ENCODE measurements at regions not wholly inside any gene's neighbourhood (a gene's known extent, or its start where the extent isn't known, plus 50 kb on each side); places are given as distances from the start of the nearest gene placed in this dataset.
A peak's percentile ranks its signal among the peaks of the same experiment; 100 is the strongest.

DNA sequence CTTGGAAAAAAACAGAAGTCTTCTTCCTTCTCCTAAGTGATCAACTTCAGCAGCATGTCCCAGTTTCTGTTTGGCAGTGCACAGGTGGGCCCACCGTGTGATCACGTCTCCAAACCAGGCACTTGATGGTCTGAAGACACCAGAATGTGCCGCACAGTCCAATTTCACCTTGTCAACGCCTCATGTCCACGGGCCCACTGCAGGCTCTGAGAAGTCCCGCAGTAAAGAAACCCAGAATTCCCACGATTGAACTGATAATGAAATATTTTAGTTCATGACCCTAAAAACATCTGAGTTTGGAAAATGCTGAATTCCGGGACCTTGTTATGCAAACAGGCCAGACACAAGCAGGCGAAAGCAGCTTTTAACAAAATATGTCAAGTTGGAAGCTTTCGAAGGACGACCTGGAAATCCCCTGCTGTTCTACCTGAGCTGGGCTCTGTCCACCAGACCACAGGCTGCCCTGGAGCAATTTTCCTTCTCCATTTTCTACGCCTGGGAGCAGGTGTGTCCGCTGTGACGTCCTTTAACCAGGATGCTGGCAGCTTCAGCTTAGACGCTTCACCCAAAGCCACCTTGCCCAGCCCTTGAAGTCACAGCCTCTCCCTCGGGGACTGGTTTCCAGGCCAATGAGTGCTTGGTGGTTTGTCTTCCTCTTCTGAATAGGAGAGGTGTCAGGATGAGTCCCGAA is 167.8 kb upstream of the IQSEC1 start:
- H4K91ac ChIP-seq (ENCODE audit: low read depth, low read length, poor library complexity) = no peak overlapping the region
- no peak overlapping the region for H3K27ac ChIP-seq (replicated peaks; ENCODE audit: low read length)
- H2BK120ac ChIP-seq (ENCODE audit: low read depth, low read length) = no peak overlapping the region
- no peak overlapping the region for H2BK12ac ChIP-seq (ENCODE audit: low read length)
- H2AFZ ChIP-seq (ENCODE audit: low read length) = no peak overlapping the region
- no peak overlapping the region for H3K9ac ChIP-seq (ENCODE audit: low read depth, low read length, poor library complexity)
- no peak overlapping the region for H2BK15ac ChIP-seq (ENCODE audit: low read length)
- no peaks in the 10 kb centered on the region for H3K9me3 ChIP-seq (replicated peaks in 1 of 2; ENCODE audit: control insufficient read depth in 2 of 2, insufficient read depth in 1 of 2, low read depth in 1 of 2, low read length in 2 of 2)
- no peak overlapping the region for H2AK5ac ChIP-seq (ENCODE audit: low read depth, low read length)
- no peak overlapping the region for H4K8ac ChIP-seq (ENCODE audit: low read depth, low read length)
- no CpG with 5 or more reads among the region's 17 CpGs for WGBS, 2 donors (ENCODE audit: extremely low coverage in 2 of 2, insufficient read length in 2 of 2, insufficient replicate concordance in 1 of 2)
- no peak for DNase-seq (ENCODE audit: low spot score)
- no peak overlapping the region for H2BK5ac ChIP-seq (ENCODE audit: low read length)
- H3K4me1 ChIP-seq (ENCODE audit: control insufficient read depth in 2 of 2, insufficient read depth in 1 of 2, low read depth in 1 of 2, low read length in 2 of 2) = peaks cover 8% of the 10 kb centered on the region in 2 donors
- no peak overlapping the region for H3K4ac ChIP-seq (ENCODE audit: low read length)
- no peaks in the 10 kb centered on the region for H3K27me3 ChIP-seq (ENCODE audit: control insufficient read depth in 3 of 3, insufficient read depth in 3 of 3, low read depth in 1 of 3, low read length in 3 of 3)
- H3K18ac ChIP-seq (ENCODE audit: low read length) = no peak overlapping the region
- no peaks in the 10 kb centered on the region for H3K36me3 ChIP-seq (replicated peaks in 1 of 2; ENCODE audit: control insufficient read depth in 2 of 2, insufficient read depth in 2 of 2, low read length in 2 of 2)
- no peak overlapping the region for H3K14ac ChIP-seq (ENCODE audit: low read length)
- no peak overlapping the region for H3K23ac ChIP-seq (ENCODE audit: low read depth, low read length, poor library complexity)
- H3K4me2 ChIP-seq (ENCODE audit: insufficient read depth, low read length, poor library complexity, severe bottlenecking) = no peak overlapping the region
- peaks cover 3% of the 10 kb centered on the region for H3K79me1 ChIP-seq (ENCODE audit: low read depth, low read length)
- no peak overlapping the region for H3K4me3 ChIP-seq (ENCODE audit: low read length in 2 of 2)

GRCh38 chr3:13239467-13239760 is 166.2 kb upstream of the IQSEC1 start:
- Histone ChIP-seq H3K4me1 (ENCODE audit: control insufficient read depth in 2 of 2, insufficient read depth in 1 of 2, low read depth in 1 of 2, low read length in 2 of 2) (peaks cover 8% of the 10 kb centered on the region in 2 donors), H3K27ac (replicated peaks; ENCODE audit: low read length) (no peak overlapping the region), H4K91ac (ENCODE audit: low read depth, low read length, poor library complexity) (peak overlapping the region; percentile 34), H3K4ac (ENCODE audit: low read length) (no peak overlapping the region), H2BK15ac (ENCODE audit: low read length) (no peak overlapping the region), H4K8ac (ENCODE audit: low read depth, low read length) (no peak overlapping the region), H2BK120ac (ENCODE audit: low read depth, low read length) (no peak overlapping the region), H2AK5ac (ENCODE audit: low read depth, low read length) (peak overlapping the region; percentile 73), H2AFZ (ENCODE audit: low read length) (no peak overlapping the region), H3K36me3 (replicated peaks in 1 of 2; ENCODE audit: control insufficient read depth in 2 of 2, insufficient read depth in 2 of 2, low read length in 2 of 2) (no peaks in the 10 kb centered on the region), H3K4me2 (ENCODE audit: insufficient read depth, low read length, poor library complexity, severe bottlenecking) (no peak overlapping the region), H3K9me3 (replicated peaks in 1 of 2; ENCODE audit: control insufficient read depth in 2 of 2, insufficient read depth in 1 of 2, low read depth in 1 of 2, low read length in 2 of 2) (no peaks in the 10 kb centered on the region), H3K18ac (ENCODE audit: low read length) (peak overlapping the region; percentile 84), H2BK12ac (ENCODE audit: low read length) (no peak overlapping the region), H3K14ac (ENCODE audit: low read length) (no peak overlapping the region), H3K79me1 (ENCODE audit: low read depth, low read length) (peaks cover 1% of the 10 kb centered on the region), H3K9ac (ENCODE audit: low read depth, low read length, poor library complexity) (no peak overlapping the region), H3K23ac (ENCODE audit: low read depth, low read length, poor library complexity) (peak overlapping the region; percentile 83), H2BK5ac (ENCODE audit: low read length) (no peak overlapping the region), H3K4me3 (ENCODE audit: low read length in 2 of 2) (no peak overlapping the region), H3K27me3 (ENCODE audit: control insufficient read depth in 3 of 3, insufficient read depth in 3 of 3, low read depth in 1 of 3, low read length in 3 of 3) (no peaks in the 10 kb centered on the region)
- WGBS, 2 donors (ENCODE audit: extremely low coverage in 2 of 2, insufficient read length in 2 of 2, insufficient replicate concordance in 1 of 2) = no CpG with 5 or more reads among the region's 8 CpGs
- DNase-seq (ENCODE audit: low spot score) = no peak

DNA sequence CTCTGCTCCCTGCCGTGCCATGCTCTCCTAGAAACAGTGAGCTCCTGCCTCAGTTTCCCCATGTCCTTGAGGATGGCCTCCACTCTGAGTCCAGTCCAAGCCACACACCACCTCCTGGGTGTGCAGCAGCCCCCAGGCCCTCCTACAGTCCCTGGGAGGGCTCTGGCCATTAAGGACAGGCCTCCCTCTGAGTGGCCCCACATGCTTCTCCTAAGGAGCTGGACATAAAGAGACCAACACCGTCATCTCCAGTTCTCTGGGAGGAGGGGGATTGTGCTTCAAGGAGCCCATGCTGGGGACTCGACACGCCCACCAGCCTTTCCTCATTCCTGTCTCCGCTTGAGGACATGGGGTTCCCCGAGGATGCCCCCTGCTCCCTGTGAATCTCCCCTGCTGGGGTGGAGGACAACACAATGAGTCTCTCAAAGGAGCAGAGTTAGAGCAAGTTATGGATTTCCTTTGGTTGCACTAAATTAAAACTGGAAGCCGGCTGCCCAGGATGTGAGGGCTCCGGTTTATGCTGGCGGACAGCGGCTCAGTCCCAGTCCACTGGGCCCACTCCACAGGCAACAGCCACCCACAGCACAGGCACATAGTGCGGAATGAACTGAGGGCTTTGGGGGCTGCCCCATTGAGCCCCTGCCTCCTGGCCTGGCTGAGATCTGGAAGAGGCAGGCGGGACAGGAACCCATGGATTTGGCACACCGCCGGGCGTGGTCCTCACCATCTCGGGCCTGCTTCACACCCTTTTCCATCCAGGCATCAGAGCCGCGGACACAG is 165.6 kb upstream of the IQSEC1 start:
- no CpG with 5 or more reads among the region's 18 CpGs for WGBS, 2 donors (ENCODE audit: extremely low coverage in 2 of 2, insufficient read length in 2 of 2, insufficient replicate concordance in 1 of 2)
- no peaks in the 10 kb centered on the region for H3K27me3 ChIP-seq (ENCODE audit: control insufficient read depth in 3 of 3, insufficient read depth in 3 of 3, low read depth in 1 of 3, low read length in 3 of 3)

DNA sequence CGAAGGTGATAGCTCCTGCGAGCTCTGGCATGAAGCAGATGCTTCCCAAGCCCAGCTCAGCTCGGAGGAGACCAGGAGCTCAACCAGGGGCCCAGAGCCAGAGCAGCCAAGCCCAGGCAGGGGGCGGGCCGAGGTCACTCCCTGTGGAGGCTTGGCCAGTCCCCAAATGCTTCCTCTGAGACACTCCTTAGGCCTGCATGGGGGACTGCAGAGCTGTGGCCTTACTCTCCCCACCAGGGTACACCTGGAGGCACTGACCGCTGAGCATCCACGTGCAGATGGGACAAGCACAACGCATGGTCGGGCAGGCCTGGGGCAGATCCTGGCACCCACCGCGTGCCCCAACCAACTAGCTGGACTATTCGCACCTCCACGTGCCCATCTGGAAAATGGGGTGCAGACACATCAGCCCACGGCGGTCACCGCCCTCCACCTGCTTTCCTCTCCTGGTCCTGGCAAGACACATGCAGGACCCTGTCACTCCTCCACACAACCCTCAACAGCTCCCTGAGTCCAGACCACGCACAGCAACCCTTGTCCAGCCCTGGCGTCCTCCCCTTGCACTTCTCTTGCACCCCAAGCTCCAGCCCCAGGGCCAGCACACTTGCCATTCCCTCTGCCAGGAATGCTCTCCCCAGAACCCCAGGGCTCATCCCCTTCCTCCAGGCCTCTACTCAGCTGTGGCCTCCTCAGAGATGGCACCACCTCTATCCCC is 164.7 kb upstream of the IQSEC1 start:
- Histone ChIP-seq H3K36me3 (replicated peaks in 1 of 2; ENCODE audit: control insufficient read depth in 2 of 2, insufficient read depth in 2 of 2, low read length in 2 of 2) (no peaks in the 10 kb centered on the region), H3K9ac (ENCODE audit: low read depth, low read length, poor library complexity) (peak overlapping the region; percentile 70), H3K27me3 (ENCODE audit: control insufficient read depth in 3 of 3, insufficient read depth in 3 of 3, low read depth in 1 of 3, low read length in 3 of 3) (no peaks in the 10 kb centered on the region), H2BK5ac (ENCODE audit: low read length) (no peak overlapping the region), H3K23ac (ENCODE audit: low read depth, low read length, poor library complexity) (peak overlapping the region; percentile 75), H2BK15ac (ENCODE audit: low read length) (peak overlapping the region; percentile 33), H3K18ac (ENCODE audit: low read length) (peak overlapping the region; percentile 61), H3K9me3 (replicated peaks in 1 of 2; ENCODE audit: control insufficient read depth in 2 of 2, insufficient read depth in 1 of 2, low read depth in 1 of 2, low read length in 2 of 2) (no peaks in the 10 kb centered on the region), H2AK5ac (ENCODE audit: low read depth, low read length) (peak overlapping the region; percentile 58), H3K4me2 (ENCODE audit: insufficient read depth, low read length, poor library complexity, severe bottlenecking) (no peak overlapping the region), H2BK120ac (ENCODE audit: low read depth, low read length) (no peak overlapping the region), H3K4me1 (ENCODE audit: control insufficient read depth in 2 of 2, insufficient read depth in 1 of 2, low read depth in 1 of 2, low read length in 2 of 2) (peaks cover 4 to 5% of the 10 kb centered on the region in 2 donors), H3K14ac (ENCODE audit: low read length) (no peak overlapping the region), H3K27ac (replicated peaks; ENCODE audit: low read length) (no peak overlapping the region), H2BK12ac (ENCODE audit: low read length) (no peak overlapping the region), H3K79me1 (ENCODE audit: low read depth, low read length) (peaks cover 1% of the 10 kb centered on the region), H4K8ac (ENCODE audit: low read depth, low read length) (no peak overlapping the region), H4K91ac (ENCODE audit: low read depth, low read length, poor library complexity) (peak overlapping the region; percentile 46), H2AFZ (ENCODE audit: low read length) (no peak overlapping the region), H3K4ac (ENCODE audit: low read length) (no peak overlapping the region), H3K4me3 (ENCODE audit: low read length in 2 of 2) (no peak overlapping the region)
- no peak for DNase-seq (ENCODE audit: low spot score)
- no CpG with 5 or more reads among the region's 18 CpGs for WGBS, 2 donors (ENCODE audit: extremely low coverage in 2 of 2, insufficient read length in 2 of 2, insufficient replicate concordance in 1 of 2)

More for the DNA sequence above, 165.6 kb upstream of the IQSEC1 start:
- H3K9ac ChIP-seq (ENCODE audit: low read depth, low read length, poor library complexity) = no peak overlapping the region
- H3K23ac ChIP-seq (ENCODE audit: low read depth, low read length, poor library complexity) = peak overlapping the region; percentile 83
- H3K4me1 ChIP-seq (ENCODE audit: control insufficient read depth in 2 of 2, insufficient read depth in 1 of 2, low read depth in 1 of 2, low read length in 2 of 2) = peaks cover 8 to 10% of the 10 kb centered on the region in 2 donors
- no peaks in the 10 kb centered on the region for H3K9me3 ChIP-seq (replicated peaks in 1 of 2; ENCODE audit: control insufficient read depth in 2 of 2, insufficient read depth in 1 of 2, low read depth in 1 of 2, low read length in 2 of 2)
- H2AFZ ChIP-seq (ENCODE audit: low read length) = no peak overlapping the region
- H2BK120ac ChIP-seq (ENCODE audit: low read depth, low read length) = peak overlapping the region; percentile 24
- peak overlapping the region; percentile 31 for H3K14ac ChIP-seq (ENCODE audit: low read length)
- H3K27ac ChIP-seq (replicated peaks; ENCODE audit: low read length) = no peak overlapping the region
- peaks cover 1% of the 10 kb centered on the region for H3K79me1 ChIP-seq (ENCODE audit: low read depth, low read length)
- DNase-seq (ENCODE audit: low spot score) = no peak
- H4K91ac ChIP-seq (ENCODE audit: low read depth, low read length, poor library complexity) = no peak overlapping the region
- H3K4ac ChIP-seq (ENCODE audit: low read length) = no peak overlapping the region
- no peak overlapping the region for H4K8ac ChIP-seq (ENCODE audit: low read depth, low read length)
- H2BK5ac ChIP-seq (ENCODE audit: low read length) = no peak overlapping the region
- peak overlapping the region; percentile 33 for H2BK15ac ChIP-seq (ENCODE audit: low read length)
- H3K18ac ChIP-seq (ENCODE audit: low read length) = peak overlapping the region; percentile 84
- no peaks in the 10 kb centered on the region for H3K36me3 ChIP-seq (replicated peaks in 1 of 2; ENCODE audit: control insufficient read depth in 2 of 2, insufficient read depth in 2 of 2, low read length in 2 of 2)
- H2BK12ac ChIP-seq (ENCODE audit: low read length) = no peak overlapping the region
- H3K4me3 ChIP-seq (ENCODE audit: low read length in 2 of 2) = no peak overlapping the region
- no peak overlapping the region for H3K4me2 ChIP-seq (ENCODE audit: insufficient read depth, low read length, poor library complexity, severe bottlenecking)
- H2AK5ac ChIP-seq (ENCODE audit: low read depth, low read length) = peak overlapping the region; percentile 73
